Thoracic aorta (tissue), 2 donors: ENCODE measurements at regions not wholly inside any gene's neighbourhood (a gene's known extent, or its start where the extent isn't known, plus 50 kb on each side); places are given as distances from the start of the nearest gene placed in this dataset.

Experiments used
- ATAC-seq: fragments of 150-250 bp; one replicate; pipeline ENCODE4 v1.8.0; 2017; ENCODE audit warnings: low read depth; ENCODE audit not compliant: insufficient number of reproducible peaks, low FRiP score
- DNase-seq: peaks from one replicate; pipeline ENCODE4 v3.0.0-alpha.2; 2020; ENCODE audit warnings: low spot score
- H3K27ac ChIP-seq, 2 donors: fragments of 200-600 bp; sonication (generic); 1 replicate in 1 of 2; 2 replicates in 1 of 2; pipeline ENCODE4 v1.5.1; 2016; ENCODE audit warnings: mild to moderate bottlenecking in 2 of 2, moderate library complexity in 2 of 2
- H3K27me3 ChIP-seq: fragments of 200-600 bp; sonication (generic); replicated peaks from 2 replicates; pipeline ENCODE4 v1.6.0; 2016; ENCODE audit warnings: mild to moderate bottlenecking; ENCODE audit not compliant: insufficient read depth
- H3K36me3 ChIP-seq: fragments of 200-600 bp; sonication (generic); one replicate; pipeline ENCODE4 v1.5.1; 2016
- H3K4me1 ChIP-seq, 2 donors: fragments of 200-600 bp; sonication (generic); 1 replicate in 1 of 2; 2 replicates in 1 of 2; pipeline versions ENCODE4 v1.5.1 to v1.6.0; 2016; ENCODE audit warnings: low read depth in 2 of 2, mild to moderate bottlenecking in 1 of 2; ENCODE audit not compliant: control insufficient read depth in 1 of 2
- H3K4me3 ChIP-seq: fragments of 200-600 bp; sonication (generic); 2 replicates; pipeline ENCODE4 v1.5.1; 2016; ENCODE audit warnings: mild to moderate bottlenecking
- H3K9me3 ChIP-seq: fragments of 200-600 bp; sonication (generic); 2 replicates; pipeline ENCODE4 v1.5.1; 2016
- TF ChIP-seq, protein P1 (sequence below): fragments of 200-600 bp; sonication (generic); IDR thresholded peaks from one replicate; pipeline ENCODE4 v1.5.1; 2019; ENCODE audit warnings: antibody characterized with exemption

DNA sequence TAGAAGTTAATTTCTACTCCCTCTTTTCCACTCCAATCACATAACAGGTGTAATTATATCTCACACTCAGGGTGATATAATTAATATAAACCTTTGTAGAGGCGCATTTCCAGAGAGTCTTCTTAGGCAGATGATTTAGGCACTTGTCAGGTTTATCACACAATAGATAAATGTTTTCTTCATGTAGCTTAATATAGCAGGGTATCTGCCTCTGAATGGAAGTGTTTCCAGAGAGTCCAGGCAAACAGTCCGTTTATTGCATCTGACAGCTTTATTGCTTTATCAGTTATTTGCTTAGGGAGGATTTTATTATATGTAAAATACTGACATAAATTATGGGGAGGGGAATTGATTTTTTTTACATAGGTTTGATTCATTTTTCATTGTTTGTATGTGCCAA is 766.3 kb downstream of the SLC4A3 start:
- TF ChIP-seq, protein P1, sequence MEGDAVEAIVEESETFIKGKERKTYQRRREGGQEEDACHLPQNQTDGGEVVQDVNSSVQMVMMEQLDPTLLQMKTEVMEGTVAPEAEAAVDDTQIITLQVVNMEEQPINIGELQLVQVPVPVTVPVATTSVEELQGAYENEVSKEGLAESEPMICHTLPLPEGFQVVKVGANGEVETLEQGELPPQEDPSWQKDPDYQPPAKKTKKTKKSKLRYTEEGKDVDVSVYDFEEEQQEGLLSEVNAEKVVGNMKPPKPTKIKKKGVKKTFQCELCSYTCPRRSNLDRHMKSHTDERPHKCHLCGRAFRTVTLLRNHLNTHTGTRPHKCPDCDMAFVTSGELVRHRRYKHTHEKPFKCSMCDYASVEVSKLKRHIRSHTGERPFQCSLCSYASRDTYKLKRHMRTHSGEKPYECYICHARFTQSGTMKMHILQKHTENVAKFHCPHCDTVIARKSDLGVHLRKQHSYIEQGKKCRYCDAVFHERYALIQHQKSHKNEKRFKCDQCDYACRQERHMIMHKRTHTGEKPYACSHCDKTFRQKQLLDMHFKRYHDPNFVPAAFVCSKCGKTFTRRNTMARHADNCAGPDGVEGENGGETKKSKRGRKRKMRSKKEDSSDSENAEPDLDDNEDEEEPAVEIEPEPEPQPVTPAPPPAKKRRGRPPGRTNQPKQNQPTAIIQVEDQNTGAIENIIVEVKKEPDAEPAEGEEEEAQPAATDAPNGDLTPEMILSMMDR: no peak
- no peak overlapping the region for H3K27ac ChIP-seq
- no peaks in the 10 kb centered on the region for H3K27me3 ChIP-seq
- H3K4me3 ChIP-seq: no peak overlapping the region
- no peaks in the 10 kb centered on the region for H3K4me1 ChIP-seq
- ATAC-seq (no peak), DNase-seq (no peak)
- H3K9me3 ChIP-seq: no peaks in the 10 kb centered on the region
- H3K36me3 ChIP-seq: no peaks in the 10 kb centered on the region

- no peaks in the 10 kb centered on the region for H3K9me3 ChIP-seq
- no peak overlapping the region for H3K27ac ChIP-seq
- no peaks in the 10 kb centered on the region for H3K4me1 ChIP-seq
- DNase-seq (no peak), ATAC-seq (no peak)
- no peaks in the 10 kb centered on the region for H3K36me3 ChIP-seq
- TF ChIP-seq, protein P1: no peak
- no peaks in the 10 kb centered on the region for H3K27me3 ChIP-seq
- H3K4me3 ChIP-seq: no peak overlapping the region
Observed at GRCh38 chr2:220394433-220394832, 767.0 kb downstream of the SLC4A3 start.

- H3K27ac ChIP-seq: no peak overlapping the region
- TF ChIP-seq, protein P1: no peak
- DNase-seq (no peak), ATAC-seq (no peak)
- no peaks in the 10 kb centered on the region for H3K9me3 ChIP-seq
- no peaks in the 10 kb centered on the region for H3K4me1 ChIP-seq
- no peaks in the 10 kb centered on the region for H3K27me3 ChIP-seq
- no peak overlapping the region for H3K4me3 ChIP-seq
- no peaks in the 10 kb centered on the region for H3K36me3 ChIP-seq
Observed at GRCh38 chr2:220396287-220396686, 768.9 kb downstream of the SLC4A3 start.

DNA sequence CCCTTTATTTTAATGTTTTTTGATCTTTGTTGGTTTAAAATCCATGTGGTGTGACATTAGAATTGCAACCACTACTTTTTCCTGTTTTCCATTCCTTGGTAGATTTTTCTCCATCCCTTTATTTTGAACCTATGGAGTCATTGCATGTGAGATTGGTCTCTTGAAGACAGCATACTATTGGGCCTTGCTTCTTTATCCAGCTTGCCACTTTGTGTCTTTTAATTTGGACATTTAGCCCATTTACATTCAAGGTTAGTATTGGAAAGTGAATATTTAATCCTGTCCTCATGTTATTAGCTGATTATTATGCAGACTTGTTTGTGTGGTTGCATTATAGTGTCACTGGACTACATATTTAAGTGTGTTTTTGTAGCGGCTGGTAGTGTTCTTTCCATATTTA is 782.9 kb downstream of the SLC4A3 start:
- Histone ChIP-seq H3K9me3 (peaks cover 15% of the 10 kb centered on the region), H3K27me3 (no peaks in the 10 kb centered on the region), H3K36me3 (no peaks in the 10 kb centered on the region), H3K4me1 (peaks cover 0 to 7% of the 10 kb centered on the region in 2 donors), H3K27ac (no peak overlapping the region), H3K4me3 (no peak overlapping the region)
- ATAC-seq: no peak
- TF ChIP-seq, protein P1: no peak
- DNase-seq: no peak

DNA sequence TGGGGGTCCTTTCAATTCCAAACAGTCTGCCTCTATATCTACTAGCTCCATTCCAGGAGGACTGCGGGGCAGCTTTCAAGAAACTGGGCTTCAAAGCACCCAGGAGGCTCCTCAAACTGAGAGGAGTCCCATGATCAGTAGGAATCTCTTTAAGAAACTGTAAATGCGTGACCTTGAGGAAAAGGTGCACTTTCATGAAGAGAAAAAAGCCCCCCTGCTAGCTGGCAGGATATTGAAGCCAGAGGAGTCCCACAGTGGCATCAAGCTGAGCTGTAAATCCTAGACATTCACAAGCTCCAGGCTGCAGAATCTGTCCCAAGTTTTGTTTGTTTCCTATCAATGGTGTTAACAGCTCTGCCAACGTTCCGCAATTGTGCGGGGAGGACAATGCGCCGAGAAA is 790.1 kb downstream of the SLC4A3 start:
- H3K36me3 ChIP-seq: no peaks in the 10 kb centered on the region
- TF ChIP-seq, protein P1: no peak
- H3K4me1 ChIP-seq: peaks cover 0 to 7% of the 10 kb centered on the region in 2 donors
- no peaks in the 10 kb centered on the region for H3K9me3 ChIP-seq
- H3K27me3 ChIP-seq: no peaks in the 10 kb centered on the region
- H3K27ac ChIP-seq: no peak overlapping the region
- DNase-seq (no peak), ATAC-seq (no peak)
- no peak overlapping the region for H3K4me3 ChIP-seq
